HepG2 (cell line): ENCODE measurements at regions not wholly inside any gene's neighbourhood (a gene's known extent, or its start where the extent isn't known, plus 50 kb on each side); places are given as distances from the start of the nearest gene placed in this dataset.

Experiments
- ATAC-seq: fragments of 200-7000 bp; cut with Tn5 transposase; 3 replicates; pipeline ENCODE4 v1.9.1; 2020; ENCODE audit warnings: mild to moderate bottlenecking, moderate library complexity
- BruUV-seq: library from RNA; stranded (reverse); fragments of 400-500 nt; replicated peaks from 2 replicates; lab custom pipeline; 2021; lab: Mats Ljungman, UMichigan
- CTCF ChIA-PET: fragments of 300-600 bp; formaldehyde crosslinking; extraction: SDS; loops from one replicate; lab custom pipeline; 2021; ENCODE audit warnings: low total read pairs, inconsistent platforms, low intra/inter-chr PET ratio; lab: Yijun Ruan, JAX
- POLR2A ChIA-PET: fragments of 350-600 bp; sonication (Branson Sonifier 250); formaldehyde crosslinking; loops from one replicate; lab custom pipeline; 2020; ENCODE audit warnings: antibody characterized with exemption, inconsistent platforms; lab: Yijun Ruan, JAX
- DNase-seq: peaks from one replicate; pipeline ENCODE4 v3.0.0-alpha.2; 2015; ENCODE audit warnings: low spot score
- FAIRE-seq: peaks from 3 replicates; lab custom pipeline; 2011; peaks lifted over from hg19 to GRCh38; lab: Jason Lieb, UNC
- H2AFZ ChIP-seq: one replicate; pipeline ENCODE4 v1.6.1; 2011; ENCODE audit warnings: low read length, inconsistent platforms
- H3K27ac ChIP-seq: fragments of 300-600 bp; 3 replicates; pipeline ENCODE4 v1.8.0; 2011; ENCODE audit warnings: mixed run types, mild to moderate bottlenecking, mixed read lengths, low read length, inconsistent platforms; ENCODE audit not compliant: insufficient read depth; ENCODE audit errors: extremely low read length
- H3K27me3 ChIP-seq, 2 experiments: fragments of 200-600 bp in 1 of 2; 2 replicates in 1 of 2; 3 replicates in 1 of 2; pipeline versions ENCODE4 v1.6.0 to v1.8.0; 2011; ENCODE audit warnings: low read length in 2 of 2, mild to moderate bottlenecking in 2 of 2, moderate library complexity in 2 of 2, inconsistent platforms in 1 of 2; ENCODE audit not compliant: insufficient read depth in 2 of 2, control insufficient read depth in 1 of 2
- H3K36me3 ChIP-seq, 2 experiments: fragments of 200-600 bp in 1 of 2; replicated peaks in 1 of 2; 2 replicates in 1 of 2; 3 replicates in 1 of 2; pipeline versions ENCODE4 v1.5.1 to v1.8.0; 2011; ENCODE audit warnings: low read length in 2 of 2, inconsistent platforms in 1 of 2; ENCODE audit not compliant: insufficient read depth in 2 of 2, control insufficient read depth in 1 of 2
- H3K4me1 ChIP-seq: 2 replicates; pipeline ENCODE4 v1.5.1; 2012; ENCODE audit warnings: low read length, inconsistent platforms; ENCODE audit not compliant: insufficient read depth
- H3K4me2 ChIP-seq: 2 replicates; pipeline ENCODE4 v1.6.0; 2011; ENCODE audit warnings: low read depth, low read length, inconsistent platforms
- H3K4me3 ChIP-seq, 3 experiments: fragments of 200-600 bp in 1 of 3; sonication (generic), shearing (Covaris generic) in 1 of 3; replicated peaks in 1 of 3; 2 replicates each; pipeline ENCODE4 v1.5.1; 2011 to 2016; ENCODE audit warnings: low read length in 3 of 3, inconsistent platforms in 2 of 3, low read depth in 2 of 3, mild to moderate bottlenecking in 2 of 3, control low read depth in 1 of 3, mixed read lengths in 1 of 3; ENCODE audit not compliant: insufficient read depth in 1 of 3
- H3K79me2 ChIP-seq: one replicate; pipeline ENCODE4 v1.6.1; 2011; ENCODE audit warnings: low read length, inconsistent platforms; ENCODE audit not compliant: insufficient read depth
- H3K9ac ChIP-seq: 2 replicates; pipeline ENCODE4 v1.6.0; 2011; ENCODE audit warnings: mild to moderate bottlenecking, low read depth, low read length, inconsistent platforms; ENCODE audit not compliant: insufficient read depth
- H3K9me3 ChIP-seq: 2 replicates; pipeline ENCODE4 v1.5.1; 2012; ENCODE audit warnings: mild to moderate bottlenecking, low read length
- H4K20me1 ChIP-seq: 2 replicates; pipeline ENCODE4 v1.6.0; 2011; ENCODE audit warnings: inconsistent platforms, mild to moderate bottlenecking, low read length, moderate library complexity; ENCODE audit not compliant: insufficient read depth
- PRDM4 ChIP-seq: sonication (generic); formaldehyde crosslinking; IDR thresholded peaks from 2 replicates; pipeline ENCODE4 v1.9.0; 2021; ENCODE audit warnings: missing genetic modification reagents, borderline replicate concordance
- ZNF501 ChIP-seq: sonication (generic); formaldehyde crosslinking; IDR thresholded peaks from 2 replicates; pipeline ENCODE4 v1.5.1; 2020; ENCODE audit warnings: mild to moderate bottlenecking, moderate library complexity, missing genetic modification reagents
- ZNF615 ChIP-seq: sonication (generic); formaldehyde crosslinking; IDR thresholded peaks from 2 replicates; pipeline ENCODE4 v1.5.0; 2020; ENCODE audit warnings: mild to moderate bottlenecking, missing genetic modification reagents, borderline replicate concordance
- WGBS: methylation state at CpG from one replicate; pipeline ENCODE4 v1.1.6; 2017; ENCODE audit warnings: low lambda C conversion rate; 5-methylcytosine and 5-hydroxymethylcytosine counted together
- in situ Hi-C: cut with HindIII; loops from 2 replicates; pipeline ENCODE4 v1.10.0; 2017; ENCODE audit warnings: low pct_unique_long_range_greater_than_20kb; ENCODE audit not compliant: extremely low pct_ligation_motif_present
- intact Hi-C: fragments of 100-400 bp; cut with micrococcal nuclease; formaldehyde crosslinking; loops from one replicate; pipeline ENCODE4 v1.10.0; 2022; ENCODE audit not compliant: unreplicated experiment
- small RNA-seq, 3 experiments: library from RNA; depleted of rRNA; stranded (forward); fragments of <200 nt; gene quantifications; one replicate each; pipeline ENCODE3, GENCODE V24; 2012; ENCODE audit warnings: low read depth in 2 of 3, low replicate concordance in 1 of 3; ENCODE audit not compliant: insufficient read length in 3 of 3, insufficient read depth in 2 of 3

DNA sequence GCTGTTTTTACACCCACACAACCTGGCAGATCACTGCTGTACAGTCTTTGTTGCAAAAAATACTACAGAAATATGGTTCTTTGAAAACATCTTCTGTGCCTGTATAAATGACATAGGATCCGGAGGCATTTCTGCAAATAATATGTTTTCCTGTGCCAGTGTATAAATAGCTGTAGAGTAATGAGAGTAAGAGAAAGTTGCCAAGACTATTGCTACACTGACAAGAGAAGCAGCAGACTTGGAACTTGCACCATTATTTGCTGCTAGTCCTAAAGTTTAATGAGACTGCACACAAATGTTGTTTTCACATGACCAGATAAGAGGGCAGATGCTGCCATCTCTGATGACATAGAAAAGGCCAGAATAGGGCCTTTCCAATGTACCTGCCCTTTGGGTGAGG, 50.0 kb upstream of the DTNBP1 start:
- H3K9ac ChIP-seq: no peak overlapping the region
- no TSS peak for BruUV-seq
- no peak overlapping the region for H3K4me2 ChIP-seq
- no peaks in the 10 kb centered on the region for H3K36me3 ChIP-seq
- TF ChIP-seq ZNF615 (CRISPR knock-in tag) (no peak), PRDM4 (no peak), ZNF501 (CRISPR knock-in tag) (no peak)
- ChIA-PET POLR2A (no interaction called here), CTCF (no interaction called here)
- no peaks in the 10 kb centered on the region for H3K9me3 ChIP-seq
- in situ Hi-C loops (no loop called here), intact Hi-C loops (no loop called here)
- H3K27ac ChIP-seq: no peak overlapping the region
- FAIRE-seq (no peak), ATAC-seq (no peak), DNase-seq (no peak)
- no peaks in the 10 kb centered on the region for H3K4me1 ChIP-seq
- peaks cover 0 to 12% of the 10 kb centered on the region in 2 experiments; a peak in 1 of 5 replicates for H3K27me3 ChIP-seq
- no peak overlapping the region for H3K4me3 ChIP-seq
- no peaks in the 10 kb centered on the region for H4K20me1 ChIP-seq
- 63% methylated on average over 1 of the region's 1 CpG for WGBS
- no peak overlapping the region for H2AFZ ChIP-seq
- no peaks in the 10 kb centered on the region for H3K79me2 ChIP-seq

Small RNA genes lying in the stretch of these regions (small RNA-seq; reads per million reads assigned to genes)
- gene AL365265.1: 0 reads per million in 3 experiments
